A673 (cell line): ENCODE measurements at regions not wholly inside any gene's neighbourhood (a gene's known extent, or its start where the extent isn't known, plus 50 kb on each side); places are given as distances from the start of the nearest gene placed in this dataset.

Source experiments
- CTCF ChIP-seq: fragments of 300-800, 200-600 bp; sonication (generic); conservative IDR thresholded peaks from 2 replicates; pipeline ENCODE4 v1.5.1; 2017; ENCODE audit warnings: low read depth, mild to moderate bottlenecking, antibody characterized with exemption, low read length, moderate library complexity, mixed read lengths
- EZH2 ChIP-seq: fragments of 200-600 bp; sonication (generic); IDR thresholded peaks from 2 replicates; pipeline ENCODE4 v1.6.1; 2017; ENCODE audit warnings: borderline replicate concordance, low read depth, mild to moderate bottlenecking, mixed read lengths, antibody characterized with exemption, low read length; ENCODE audit not compliant: poor library complexity, severe bottlenecking

GRCh38 chrX:40240844-40241243, 143.1 kb upstream of the BCOR start:
- TF ChIP-seq CTCF (no peak), EZH2 (no peak)
